IPS-18c (cell line): ENCODE measurements at regions not wholly inside any gene's neighbourhood (a gene's known extent, or its start where the extent isn't known, plus 50 kb on each side); places are given as distances from the start of the nearest gene placed in this dataset.

ENCODE experiments used
- H3K4me3 ChIP-seq: 2 replicates; pipeline ENCODE4 v1.7.0; 2013; ENCODE audit warnings: low read depth, mild to moderate bottlenecking, low read length, moderate library complexity; ENCODE audit not compliant: insufficient read depth
- H3K9me3 ChIP-seq: one replicate; pipeline ENCODE4 v1.6.1; 2013; ENCODE audit warnings: mild to moderate bottlenecking, low read length, moderate library complexity; ENCODE audit not compliant: control insufficient read depth, insufficient read depth

- no peaks in the 10 kb centered on the region for H3K9me3 ChIP-seq
- H3K4me3 ChIP-seq = no peak overlapping the region
Measured at GRCh38 chr14:97349946-97350345, 552.8 kb downstream of the VRK1 start.

- Histone ChIP-seq H3K9me3 (no peaks in the 10 kb centered on the region), H3K4me3 (no peak overlapping the region)
Measured at GRCh38 chr14:97350415-97350814, 553.2 kb downstream of the VRK1 start.

- no peaks in the 10 kb centered on the region for H3K9me3 ChIP-seq
- no peak overlapping the region for H3K4me3 ChIP-seq
Measured at GRCh38 chr14:97350894-97351731, 553.9 kb downstream of the VRK1 start.

- no peak overlapping the region for H3K4me3 ChIP-seq
- H3K9me3 ChIP-seq = no peaks in the 10 kb centered on the region
Measured at GRCh38 chr14:97353102-97353501, 555.9 kb downstream of the VRK1 start.

- no peak overlapping the region for H3K4me3 ChIP-seq
Measured at GRCh38 chr14:97354119-97354722, 557.0 kb downstream of the VRK1 start.

GRCh38 chr14:97359341-97359740 is 562.2 kb downstream of the VRK1 start:
- Histone ChIP-seq H3K4me3 (no peak overlapping the region), H3K9me3 (no peaks in the 10 kb centered on the region)

More at GRCh38 chr14:97354119-97354722, 557.0 kb downstream of the VRK1 start:
- H3K9me3 ChIP-seq = no peaks in the 10 kb centered on the region

- Histone ChIP-seq H3K9me3 (no peaks in the 10 kb centered on the region), H3K4me3 (no peak overlapping the region)
Measured at GRCh38 chr14:97361181-97361580, 564.0 kb downstream of the VRK1 start.

GRCh38 chr14:97361958-97362357 is 564.8 kb downstream of the VRK1 start:
- H3K9me3 ChIP-seq = no peaks in the 10 kb centered on the region

GRCh38 chr14:97366400-97366799 is 569.2 kb downstream of the VRK1 start:
- H3K4me3 ChIP-seq = no peak overlapping the region
- no peaks in the 10 kb centered on the region for H3K9me3 ChIP-seq

More at GRCh38 chr14:97361958-97362357, 564.8 kb downstream of the VRK1 start:
- H3K4me3 ChIP-seq = no peak overlapping the region

GRCh38 chr14:97367278-97367677 is 570.1 kb downstream of the VRK1 start:
- H3K9me3 ChIP-seq = no peaks in the 10 kb centered on the region

GRCh38 chr14:97368049-97368448 is 570.9 kb downstream of the VRK1 start:
- Histone ChIP-seq H3K4me3 (no peak overlapping the region), H3K9me3 (no peaks in the 10 kb centered on the region)

More at GRCh38 chr14:97367278-97367677, 570.1 kb downstream of the VRK1 start:
- H3K4me3 ChIP-seq = no peak overlapping the region

GRCh38 chr14:97368900-97369564 is 571.9 kb downstream of the VRK1 start:
- Histone ChIP-seq H3K9me3 (no peaks in the 10 kb centered on the region), H3K4me3 (no peak overlapping the region)

- Histone ChIP-seq H3K9me3 (no peaks in the 10 kb centered on the region), H3K4me3 (no peak overlapping the region)
Measured at GRCh38 chr14:97369901-97370300, 572.7 kb downstream of the VRK1 start.

- H3K9me3 ChIP-seq = no peaks in the 10 kb centered on the region
- H3K4me3 ChIP-seq = no peak overlapping the region
Measured at GRCh38 chr14:97376310-97376709, 579.1 kb downstream of the VRK1 start.

- no peaks in the 10 kb centered on the region for H3K9me3 ChIP-seq
- no peak overlapping the region for H3K4me3 ChIP-seq
Measured at GRCh38 chr14:97377550-97377949, 580.4 kb downstream of the VRK1 start.

GRCh38 chr14:97379091-97379531 is 581.9 kb downstream of the VRK1 start:
- Histone ChIP-seq H3K9me3 (no peaks in the 10 kb centered on the region), H3K4me3 (no peak overlapping the region)

GRCh38 chr14:97380539-97380941 is 583.4 kb downstream of the VRK1 start:
- H3K4me3 ChIP-seq = no peak overlapping the region
- no peaks in the 10 kb centered on the region for H3K9me3 ChIP-seq

- Histone ChIP-seq H3K4me3 (no peak overlapping the region; the same call in 1 of the 2 replicates), H3K9me3 (no peaks in the 10 kb centered on the region)
Measured at GRCh38 chr14:97381309-97381708, 584.1 kb downstream of the VRK1 start.
